Thyroid gland (tissue), 4 donors: ENCODE measurements at regions not wholly inside any gene's neighbourhood (a gene's known extent, or its start where the extent isn't known, plus 50 kb on each side); places are given as distances from the start of the nearest gene placed in this dataset.

Source experiments
- DNase-seq, 2 donors: peaks; one replicate each; pipeline ENCODE4 v3.0.0-alpha.2; 2019
- H3K27ac ChIP-seq, 3 donors: fragments of 200-600 bp; sonication (generic); 1 replicate in 2 of 3; 2 replicates in 1 of 3; pipeline ENCODE4 v1.5.1; 2016 to 2019; ENCODE audit warnings: mild to moderate bottlenecking in 1 of 3, moderate library complexity in 1 of 3
- H3K27me3 ChIP-seq: fragments of 200-600 bp; sonication (generic); one replicate; pipeline ENCODE4 v1.5.1; 2019
- H3K36me3 ChIP-seq, 2 donors: fragments of 200-600 bp; sonication (generic); one replicate each; pipeline ENCODE4 v1.5.1; 2016 to 2019
- H3K4me1 ChIP-seq, 2 donors: fragments of 200-600 bp; sonication (generic); one replicate each; pipeline ENCODE4 v1.5.1; 2017 to 2019
- H3K4me3 ChIP-seq, 3 donors: fragments of 200-600 bp; sonication (generic); replicated peaks in 1 of 3; 1 replicate in 2 of 3; 2 replicates in 1 of 3; pipeline ENCODE4 v1.5.1; 2016; ENCODE audit warnings: mild to moderate bottlenecking in 1 of 3
- H3K9me3 ChIP-seq: fragments of 200-600 bp; sonication (generic); one replicate; pipeline ENCODE4 v1.5.1; 2017
- POLR2A ChIP-seq, 2 donors: fragments of 450-650 bp; IDR thresholded peaks; one replicate each; pipeline ENCODE4 v1.6.1; 2017; ENCODE audit warnings: antibody characterized with exemption in 2 of 2, mild to moderate bottlenecking in 2 of 2, moderate library complexity in 1 of 2
- WGBS, 2 donors: methylation state at CpG; one replicate each; pipeline ENCODE4 v1.1.5; 2017; 5-methylcytosine and 5-hydroxymethylcytosine counted together
- intact Hi-C: fragments of 100-400 bp; cut with DNase I; formaldehyde crosslinking; loops from one replicate; pipeline ENCODE4 v1.15.1; 2023
- TF ChIP-seq, protein P1 (sequence below), 6 experiments: fragments of 200-600 bp in 3 of 6; fragments of 450-650 bp in 3 of 6; sonication (generic) in 3 of 6; IDR thresholded peaks; one replicate each; pipeline ENCODE4 v1.5.1; 2016 to 2019; ENCODE audit warnings: antibody characterized with exemption in 6 of 6, mild to moderate bottlenecking in 2 of 6, inconsistent platforms in 1 of 6, moderate library complexity in 1 of 6

DNA sequence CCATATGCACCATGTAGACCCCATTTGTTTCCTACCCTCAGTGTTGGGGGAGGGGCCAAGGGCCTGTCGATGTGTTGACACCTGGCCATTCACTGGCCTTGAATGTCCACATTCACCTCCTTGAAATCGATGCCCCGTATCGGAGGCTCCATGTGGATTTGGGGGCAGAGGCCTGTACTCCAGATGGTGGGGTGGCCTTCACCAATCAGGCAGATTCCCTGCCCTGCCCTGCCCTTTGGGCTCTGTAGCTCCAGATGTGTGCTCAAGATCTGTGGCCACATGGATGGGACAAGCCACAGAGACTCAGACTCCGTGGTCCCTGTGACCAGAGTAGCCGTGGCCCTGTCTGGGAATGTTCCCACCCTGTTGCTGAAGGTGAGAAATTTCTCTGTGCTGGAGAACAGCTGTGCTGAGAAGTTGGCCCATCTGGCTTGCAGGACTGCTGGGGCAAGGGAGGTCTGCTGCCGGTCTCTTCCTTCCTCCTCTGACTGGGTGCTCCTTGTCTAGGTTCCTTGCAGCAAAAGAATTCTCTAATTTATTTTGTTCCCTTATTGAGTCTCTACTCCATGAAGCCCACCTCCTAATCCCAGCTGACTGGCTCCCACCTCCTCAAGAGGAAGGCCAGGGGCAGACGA is 221.3 kb downstream of the SEC14L1 start:
- H3K4me1 ChIP-seq: peaks cover 18 to 26% of the 10 kb centered on the region in 2 donors
- H3K9me3 ChIP-seq: no peaks in the 10 kb centered on the region
- no peaks in the 10 kb centered on the region for H3K36me3 ChIP-seq
- H3K4me3 ChIP-seq: no peak overlapping the region
- H3K27me3 ChIP-seq: no peaks in the 10 kb centered on the region
- 95% methylated on average over 6 to 8 of the region's 8 CpGs for WGBS, 2 donors
- no peak for DNase-seq
- H3K27ac ChIP-seq: no peak overlapping the region
- intact Hi-C loops: no loop called here
- TF ChIP-seq, protein P1, sequence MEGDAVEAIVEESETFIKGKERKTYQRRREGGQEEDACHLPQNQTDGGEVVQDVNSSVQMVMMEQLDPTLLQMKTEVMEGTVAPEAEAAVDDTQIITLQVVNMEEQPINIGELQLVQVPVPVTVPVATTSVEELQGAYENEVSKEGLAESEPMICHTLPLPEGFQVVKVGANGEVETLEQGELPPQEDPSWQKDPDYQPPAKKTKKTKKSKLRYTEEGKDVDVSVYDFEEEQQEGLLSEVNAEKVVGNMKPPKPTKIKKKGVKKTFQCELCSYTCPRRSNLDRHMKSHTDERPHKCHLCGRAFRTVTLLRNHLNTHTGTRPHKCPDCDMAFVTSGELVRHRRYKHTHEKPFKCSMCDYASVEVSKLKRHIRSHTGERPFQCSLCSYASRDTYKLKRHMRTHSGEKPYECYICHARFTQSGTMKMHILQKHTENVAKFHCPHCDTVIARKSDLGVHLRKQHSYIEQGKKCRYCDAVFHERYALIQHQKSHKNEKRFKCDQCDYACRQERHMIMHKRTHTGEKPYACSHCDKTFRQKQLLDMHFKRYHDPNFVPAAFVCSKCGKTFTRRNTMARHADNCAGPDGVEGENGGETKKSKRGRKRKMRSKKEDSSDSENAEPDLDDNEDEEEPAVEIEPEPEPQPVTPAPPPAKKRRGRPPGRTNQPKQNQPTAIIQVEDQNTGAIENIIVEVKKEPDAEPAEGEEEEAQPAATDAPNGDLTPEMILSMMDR (IDR thresholded peaks at IDR 0.05): no peak
- no peak for TF ChIP-seq POLR2A (IDR thresholded peaks at IDR 0.05)

DNA sequence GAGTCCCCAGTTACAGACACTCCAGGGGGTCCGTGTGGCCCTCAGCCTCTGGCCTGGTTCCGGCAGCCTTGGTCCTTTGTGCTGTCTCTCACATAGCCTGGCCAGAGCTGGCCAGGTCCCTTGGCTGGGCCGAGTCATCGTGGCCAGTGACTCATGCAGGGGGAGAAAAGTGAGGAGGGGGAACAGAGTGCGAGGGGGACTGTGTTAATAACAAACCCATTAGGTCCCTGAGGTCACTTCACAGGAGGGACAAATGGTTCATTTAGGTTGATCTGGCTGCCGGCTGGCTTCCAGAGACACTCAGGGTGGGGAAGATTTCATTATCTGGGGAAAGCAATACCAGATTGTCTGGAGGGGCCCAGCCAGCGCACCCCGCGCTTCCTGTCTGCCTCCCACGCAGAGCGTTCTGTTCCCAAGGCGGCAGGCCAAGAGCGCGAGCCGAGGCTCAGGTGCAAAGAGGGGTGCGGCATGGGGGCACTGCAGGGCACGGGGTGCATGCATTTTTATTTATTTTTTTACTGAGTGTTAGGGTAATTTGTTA is 223.1 kb downstream of the SEC14L1 start:
- H3K4me1 ChIP-seq: peaks cover 18 to 29% of the 10 kb centered on the region in 2 donors
- WGBS, 2 donors: 54 to 83% methylated on average over 17 of the region's 17 CpGs
- no peaks in the 10 kb centered on the region for H3K36me3 ChIP-seq
- H3K9me3 ChIP-seq: no peaks in the 10 kb centered on the region
- intact Hi-C loops: no loop called here
- no peaks in the 10 kb centered on the region for H3K27me3 ChIP-seq
- H3K27ac ChIP-seq: no peak overlapping the region
- no peak for TF ChIP-seq POLR2A (IDR thresholded peaks at IDR 0.05)
- TF ChIP-seq, protein P1 (IDR thresholded peaks at IDR 0.05): no peak
- H3K4me3 ChIP-seq: no peak overlapping the region
- DNase-seq: no peak

DNA sequence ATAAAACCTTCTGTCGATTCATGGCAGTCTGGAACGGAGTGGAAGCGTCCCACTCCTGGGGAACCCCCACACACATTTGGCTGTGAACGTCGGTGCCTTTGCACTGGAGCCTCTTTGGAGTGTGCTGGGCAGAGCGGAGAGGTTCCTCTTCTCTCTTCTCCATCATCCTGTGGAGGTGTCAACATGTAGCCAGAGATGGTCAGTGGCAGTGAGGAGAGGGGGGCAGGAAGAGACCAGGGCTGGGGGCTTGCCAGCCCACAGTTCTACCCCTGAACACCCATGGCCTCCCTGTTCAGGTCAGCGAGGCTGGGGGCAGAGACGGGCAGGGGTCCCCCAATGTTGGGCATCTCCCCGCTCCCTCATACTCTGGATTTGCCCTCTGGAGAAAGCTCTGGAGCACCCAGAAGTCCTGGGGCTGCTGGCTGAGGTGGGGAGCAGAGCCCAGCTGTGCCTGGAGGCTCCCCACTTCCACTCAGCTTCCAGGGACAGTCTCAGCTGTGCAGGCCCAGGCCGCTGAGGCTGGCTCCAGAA is 223.7 kb downstream of the SEC14L1 start:
- no peak for DNase-seq

DNA sequence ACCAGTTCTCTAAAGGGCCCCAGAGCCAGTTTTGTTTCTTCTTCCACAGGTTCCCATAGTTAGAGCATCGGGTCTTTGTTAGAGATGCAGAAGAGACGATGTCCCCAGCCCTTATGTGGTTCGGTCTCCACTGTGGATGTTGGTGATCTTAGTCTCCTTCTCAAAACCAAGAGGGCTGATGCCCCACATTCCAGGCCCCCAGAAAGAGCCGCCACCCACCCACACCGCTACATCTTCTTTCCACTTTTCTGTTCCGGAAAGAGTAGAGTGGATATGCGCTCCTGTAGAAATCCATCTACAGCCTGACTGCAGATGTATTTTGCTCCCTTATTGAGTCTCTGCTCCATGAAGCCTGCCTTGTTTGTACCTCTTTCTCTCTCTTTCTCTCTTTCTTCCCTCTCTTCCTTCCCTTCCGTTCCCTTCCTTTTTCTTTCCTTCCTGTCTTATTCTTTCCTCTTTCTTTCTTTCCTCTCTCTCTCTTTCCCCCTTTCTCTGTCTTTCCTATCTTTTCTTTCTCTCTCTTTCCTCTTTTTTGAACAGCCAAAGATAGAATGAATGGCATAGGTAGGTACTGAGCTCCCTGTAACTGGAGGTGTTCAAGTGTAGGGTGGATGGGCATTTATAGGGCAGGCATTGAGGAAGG is 224.3 kb downstream of the SEC14L1 start:
- Histone ChIP-seq H3K9me3 (no peaks in the 10 kb centered on the region), H3K27me3 (no peaks in the 10 kb centered on the region), H3K36me3 (no peaks in the 10 kb centered on the region), H3K4me1 (peaks cover 18 to 29% of the 10 kb centered on the region in 2 donors), H3K27ac (peak overlapping the region; percentile 47 to 69 (median 52)), H3K4me3 (no peak overlapping the region)
- 94 to 97% methylated on average over 8 of the region's 8 CpGs for WGBS, 2 donors
- no peak for DNase-seq
- TF ChIP-seq, protein P1 (IDR thresholded peaks at IDR 0.05): no peak
- TF ChIP-seq POLR2A (IDR thresholded peaks at IDR 0.05): no peak
- intact Hi-C loops: no loop called here

More for the DNA sequence above, 223.7 kb downstream of the SEC14L1 start:
- H3K27me3 ChIP-seq: no peaks in the 10 kb centered on the region
- intact Hi-C loops: no loop called here
- WGBS, 2 donors: 77 to 85% methylated on average over 9 to 10 of the region's 10 CpGs
- no peak for TF ChIP-seq POLR2A (IDR thresholded peaks at IDR 0.05)
- TF ChIP-seq, protein P1 (IDR thresholded peaks at IDR 0.05): no peak
- no peak overlapping the region for H3K4me3 ChIP-seq
- no peak overlapping the region for H3K27ac ChIP-seq
- no peaks in the 10 kb centered on the region for H3K36me3 ChIP-seq
- H3K9me3 ChIP-seq: no peaks in the 10 kb centered on the region
- peaks cover 18 to 29% of the 10 kb centered on the region in 2 donors for H3K4me1 ChIP-seq
